SK-N-SH treated with all-trans-retinoic acid at 6 μM for 48 hours (cell line): ENCODE measurements at regions not wholly inside any gene's neighbourhood (a gene's known extent, or its start where the extent isn't known, plus 50 kb on each side); places are given as distances from the start of the nearest gene placed in this dataset.

ENCODE experiments used
- BACH2 ChIP-seq: fragments of 250-450 bp; sonication (Bioruptor Pico); IDR thresholded peaks from 2 replicates; pipeline ENCODE4 v1.9.0; 2021; ENCODE audit warnings: mild to moderate bottlenecking, borderline replicate concordance
- CSRNP3 ChIP-seq: fragments of 250-450 bp; sonication (Bioruptor Pico); IDR thresholded peaks from 2 replicates; pipeline ENCODE4 v1.5.1; 2021; ENCODE audit warnings: mild to moderate bottlenecking, moderate library complexity
- GLIS3 ChIP-seq: fragments of 250-450 bp; sonication (Bioruptor Pico); IDR thresholded peaks from 2 replicates; pipeline ENCODE4 v1.5.0; 2020; ENCODE audit warnings: mild to moderate bottlenecking, moderate library complexity
- RARB ChIP-seq: fragments of 250-450 bp; sonication (Bioruptor Pico); IDR thresholded peaks from 2 replicates; pipeline ENCODE4 v1.8.0; 2021; ENCODE audit warnings: mild to moderate bottlenecking, moderate library complexity
- ZFP3 ChIP-seq: fragments of 250-450 bp; sonication (Bioruptor Pico); IDR thresholded peaks from 2 replicates; pipeline ENCODE4 v1.5.0; 2020; ENCODE audit warnings: mild to moderate bottlenecking, moderate library complexity
- ZFP30 ChIP-seq: fragments of 450-650 bp; formaldehyde crosslinking; IDR thresholded peaks from 2 replicates; pipeline ENCODE4 v1.5.0; 2022; ENCODE audit warnings: mild to moderate bottlenecking, moderate library complexity
- ZNF565 ChIP-seq: fragments of 450-650 bp; formaldehyde crosslinking; conservative IDR thresholded peaks from 2 replicates; pipeline ENCODE4 v1.5.0; 2020; ENCODE audit warnings: low read depth, mild to moderate bottlenecking, moderate library complexity
- ZNF70 ChIP-seq: fragments of 450-650 bp; formaldehyde crosslinking; IDR thresholded peaks from 2 replicates; pipeline ENCODE4 v1.5.0; 2020; ENCODE audit warnings: mild to moderate bottlenecking, moderate library complexity
- ZNF8 ChIP-seq: fragments of 450-650 bp; formaldehyde crosslinking; IDR thresholded peaks from 2 replicates; pipeline ENCODE4 v1.5.0; 2020; ENCODE audit warnings: mild to moderate bottlenecking, moderate library complexity
- TF ChIP-seq, protein P1 (sequence below): fragments of 250-450 bp; sonication (Bioruptor Pico); IDR thresholded peaks from 2 replicates; pipeline ENCODE4 v1.8.0; 2020; ENCODE audit warnings: mild to moderate bottlenecking, moderate library complexity, borderline replicate concordance

- no peak for TF ChIP-seq CSRNP3 (CRISPR knock-in tag)
- TF ChIP-seq GLIS3 (CRISPR knock-in tag): no peak
- TF ChIP-seq ZFP3: no peak
- no peak for TF ChIP-seq RARB (CRISPR knock-in tag)
- no peak for TF ChIP-seq ZFP30 (CRISPR knock-in tag)
- no peak for TF ChIP-seq BACH2 (CRISPR knock-in tag)
- no peak for TF ChIP-seq ZNF70
- TF ChIP-seq, protein P1, sequence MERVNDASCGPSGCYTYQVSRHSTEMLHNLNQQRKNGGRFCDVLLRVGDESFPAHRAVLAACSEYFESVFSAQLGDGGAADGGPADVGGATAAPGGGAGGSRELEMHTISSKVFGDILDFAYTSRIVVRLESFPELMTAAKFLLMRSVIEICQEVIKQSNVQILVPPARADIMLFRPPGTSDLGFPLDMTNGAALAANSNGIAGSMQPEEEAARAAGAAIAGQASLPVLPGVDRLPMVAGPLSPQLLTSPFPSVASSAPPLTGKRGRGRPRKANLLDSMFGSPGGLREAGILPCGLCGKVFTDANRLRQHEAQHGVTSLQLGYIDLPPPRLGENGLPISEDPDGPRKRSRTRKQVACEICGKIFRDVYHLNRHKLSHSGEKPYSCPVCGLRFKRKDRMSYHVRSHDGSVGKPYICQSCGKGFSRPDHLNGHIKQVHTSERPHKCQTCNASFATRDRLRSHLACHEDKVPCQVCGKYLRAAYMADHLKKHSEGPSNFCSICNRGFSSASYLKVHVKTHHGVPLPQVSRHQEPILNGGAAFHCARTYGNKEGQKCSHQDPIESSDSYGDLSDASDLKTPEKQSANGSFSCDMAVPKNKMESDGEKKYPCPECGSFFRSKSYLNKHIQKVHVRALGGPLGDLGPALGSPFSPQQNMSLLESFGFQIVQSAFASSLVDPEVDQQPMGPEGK (CRISPR knock-in tag): no peak
- TF ChIP-seq ZNF8: no peak
- TF ChIP-seq ZNF565: no peak
Observed at GRCh38 chr2:209044307-209044706, 379.5 kb upstream of the MAP2 start.
